Tibial nerve (tissue), 4 donors: ENCODE measurements at regions not wholly inside any gene's neighbourhood (a gene's known extent, or its start where the extent isn't known, plus 50 kb on each side); places are given as distances from the start of the nearest gene placed in this dataset.

Experiments
- EP300 ChIP-seq, 2 donors: sonication (generic); formaldehyde crosslinking; IDR thresholded peaks; one replicate each; pipeline ENCODE4 v1.6.1; 2017; ENCODE audit warnings: antibody characterized with exemption in 2 of 2, mild to moderate bottlenecking in 1 of 2
- POLR2A ChIP-seq, 2 donors: fragments of 450-650 bp; IDR thresholded peaks; one replicate each; pipeline ENCODE4 v1.6.1; 2017; ENCODE audit warnings: antibody characterized with exemption in 2 of 2, mild to moderate bottlenecking in 2 of 2, moderate library complexity in 2 of 2
- TF ChIP-seq, protein P1 (sequence below), 5 experiments: fragments of 200-600 bp in 3 of 5; fragments of 450-650 bp in 2 of 5; sonication (generic) in 3 of 5; IDR thresholded peaks; one replicate each; pipeline ENCODE4 v1.5.1; 2016 to 2019; ENCODE audit warnings: antibody characterized with exemption in 5 of 5, mild to moderate bottlenecking in 3 of 5, moderate library complexity in 2 of 5

DNA sequence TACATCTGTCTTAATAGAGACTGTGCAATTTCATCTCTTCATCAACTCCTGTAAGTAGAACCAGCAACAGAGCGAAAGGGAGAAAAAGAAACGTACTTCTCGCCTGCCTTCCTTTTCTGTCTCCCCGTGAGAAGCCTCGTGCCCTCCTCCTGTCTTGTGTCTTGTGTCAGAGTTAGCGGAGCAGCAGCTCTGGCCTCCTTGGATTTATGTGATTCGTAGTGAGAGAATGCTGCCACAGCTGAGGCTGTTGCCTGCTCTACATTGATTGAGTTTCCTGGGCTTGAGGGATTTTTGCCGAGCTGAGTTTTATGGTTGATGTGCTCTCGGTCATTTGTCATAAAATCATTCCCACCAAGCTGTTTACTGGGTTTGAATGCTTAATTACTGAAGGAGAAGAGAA, 579.1 kb upstream of the RBFOX1 start:
- no peak for TF ChIP-seq POLR2A (IDR thresholded peaks at IDR 0.05)
- TF ChIP-seq, protein P1, sequence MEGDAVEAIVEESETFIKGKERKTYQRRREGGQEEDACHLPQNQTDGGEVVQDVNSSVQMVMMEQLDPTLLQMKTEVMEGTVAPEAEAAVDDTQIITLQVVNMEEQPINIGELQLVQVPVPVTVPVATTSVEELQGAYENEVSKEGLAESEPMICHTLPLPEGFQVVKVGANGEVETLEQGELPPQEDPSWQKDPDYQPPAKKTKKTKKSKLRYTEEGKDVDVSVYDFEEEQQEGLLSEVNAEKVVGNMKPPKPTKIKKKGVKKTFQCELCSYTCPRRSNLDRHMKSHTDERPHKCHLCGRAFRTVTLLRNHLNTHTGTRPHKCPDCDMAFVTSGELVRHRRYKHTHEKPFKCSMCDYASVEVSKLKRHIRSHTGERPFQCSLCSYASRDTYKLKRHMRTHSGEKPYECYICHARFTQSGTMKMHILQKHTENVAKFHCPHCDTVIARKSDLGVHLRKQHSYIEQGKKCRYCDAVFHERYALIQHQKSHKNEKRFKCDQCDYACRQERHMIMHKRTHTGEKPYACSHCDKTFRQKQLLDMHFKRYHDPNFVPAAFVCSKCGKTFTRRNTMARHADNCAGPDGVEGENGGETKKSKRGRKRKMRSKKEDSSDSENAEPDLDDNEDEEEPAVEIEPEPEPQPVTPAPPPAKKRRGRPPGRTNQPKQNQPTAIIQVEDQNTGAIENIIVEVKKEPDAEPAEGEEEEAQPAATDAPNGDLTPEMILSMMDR (IDR thresholded peaks at IDR 0.05), result no peak
- TF ChIP-seq EP300 (IDR thresholded peaks at IDR 0.05), result no peak
